Right cardiac atrium (tissue), 5 donors: ENCODE measurements at regions not wholly inside any gene's neighbourhood (a gene's known extent, or its start where the extent isn't known, plus 50 kb on each side); places are given as distances from the start of the nearest gene placed in this dataset.
"Not testable (repeated sequence)": the region's sequence is repeated elsewhere in the genome, so short reads cannot be mapped to it uniquely, and the experiment has no call there.

Source experiments
- ATAC-seq, 2 donors: fragments of 200-7000 bp; cut with Tn5 transposase; one replicate each; pipeline versions ENCODE4 v1.8.0 to v1.9.1; 2020; ENCODE audit warnings: moderate library complexity in 2 of 2, mild to moderate bottlenecking in 1 of 2
- DNase-seq, 3 donors: peaks; one replicate each; pipeline ENCODE4 v3.0.0-alpha.2; 2020
- H3K27ac ChIP-seq: one replicate; pipeline ENCODE4 v1.5.1; 2013; ENCODE audit warnings: mild to moderate bottlenecking, low read length, control low read depth, moderate library complexity
- H3K27me3 ChIP-seq: one replicate; pipeline ENCODE4 v1.6.1; 2013; ENCODE audit not compliant: control insufficient read depth, insufficient read depth
- H3K4me1 ChIP-seq: one replicate; pipeline ENCODE4 v1.6.1; 2013; ENCODE audit warnings: low read length; ENCODE audit not compliant: control insufficient read depth, insufficient read depth
- H3K4me3 ChIP-seq: one replicate; pipeline ENCODE4 v1.5.1; 2013; ENCODE audit warnings: low read length, control low read depth
- H3K9me3 ChIP-seq: one replicate; pipeline ENCODE4 v1.6.1; 2013; ENCODE audit warnings: low read length; ENCODE audit not compliant: control insufficient read depth
- WGBS: extraction: QIAGEN DNeasy Blood & Tissue Kit; methylation state at CpG from one replicate; pipeline ENCODE4 v1.1.7; 2013; 5-methylcytosine and 5-hydroxymethylcytosine counted together
- intact Hi-C, 4 donors: fragments of 100-400 bp; cut with DNase I; formaldehyde crosslinking; loops; one replicate each; pipeline versions ENCODE4 v1.11.0 to v1.14.0; 2022 to 2023
- donor health status: healthy with polysubstance abuse.
- donor health status: DM: no; HTN: yes; CAD: no.
- donor health status: DM: no; HTN: no; CAD: no.
- donor health status: DM: no; HTN: yes; CAD: no; lungs with severe emphysema.
- donor health status: DM: yes; HTN: yes; CAD: no.

DNA sequence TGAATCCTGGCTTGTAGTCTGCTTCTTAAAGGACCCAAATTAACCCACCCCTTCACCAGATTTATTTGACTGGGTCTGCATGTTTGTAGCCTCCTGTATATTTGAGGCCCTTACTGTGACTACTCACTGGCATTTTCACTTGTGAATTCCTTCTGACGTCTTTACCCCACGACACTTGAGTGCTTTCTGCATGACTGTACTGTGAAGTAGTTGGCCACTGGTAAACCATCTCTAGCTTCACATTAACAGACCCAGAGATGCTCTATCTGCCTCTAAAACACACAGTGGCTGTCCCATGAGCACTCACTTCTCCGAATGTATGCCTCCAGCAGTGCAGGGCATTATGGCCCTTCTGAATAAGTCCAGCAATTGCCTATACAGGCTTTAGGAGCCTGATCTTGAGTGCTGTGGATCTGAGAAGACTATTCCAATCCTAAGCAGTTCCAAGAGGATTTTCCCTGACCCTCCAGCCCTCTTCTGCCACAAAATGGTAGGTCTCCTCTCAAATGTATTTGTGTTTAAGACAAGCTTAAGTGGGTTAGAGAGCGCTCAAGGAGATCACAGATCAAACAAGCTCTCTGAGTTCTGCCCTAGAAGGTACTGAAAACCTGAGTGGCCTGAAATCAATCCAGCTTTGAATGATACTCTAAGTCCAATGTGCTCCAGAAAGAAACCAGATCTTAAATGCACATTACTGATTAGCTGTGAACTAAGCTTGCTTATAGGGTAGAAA lies 534.7 kb downstream of the RPS29 start:
- Histone ChIP-seq H3K27ac (no peak overlapping the region), H3K27me3 (no peaks in the 10 kb centered on the region), H3K4me3 (no peak overlapping the region), H3K4me1 (no peaks in the 10 kb centered on the region), H3K9me3 (no peaks in the 10 kb centered on the region)
- DNase-seq (no peak), ATAC-seq (no peak)
- intact Hi-C loops, result no loop called here
- 79% methylated on average over 4 of the region's 4 CpGs for WGBS

DNA sequence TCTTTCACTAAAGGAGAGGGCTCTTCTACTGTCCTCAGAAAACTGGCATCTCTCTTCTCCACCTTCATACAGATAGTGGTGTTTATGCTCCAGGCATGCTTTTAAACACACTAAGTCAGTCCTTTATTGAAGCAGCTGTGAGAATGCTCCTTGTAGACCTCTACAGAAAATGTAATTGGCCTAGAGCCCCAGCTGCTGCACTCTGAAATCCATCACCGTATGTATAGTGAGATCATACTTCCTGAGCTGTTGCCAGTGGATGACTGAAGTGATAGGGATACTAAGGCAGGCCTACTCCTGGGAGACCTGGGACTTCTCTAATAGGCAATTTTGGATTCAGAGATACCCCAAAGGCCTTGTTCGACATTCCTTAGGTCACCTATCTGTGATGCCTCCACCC lies 535.4 kb downstream of the RPS29 start:
- no peak for ATAC-seq
- 50% methylated on average over 2 of the region's 2 CpGs for WGBS

GRCh38 chr14:49049711-49050110 lies 536.5 kb downstream of the RPS29 start:
- Histone ChIP-seq H3K4me3 (no peak overlapping the region), H3K27me3 (no peaks in the 10 kb centered on the region), H3K4me1 (no peaks in the 10 kb centered on the region), H3K9me3 (no peaks in the 10 kb centered on the region), H3K27ac (no peak overlapping the region)
- intact Hi-C loops, result no loop called here
- DNase-seq, result no peak
- no peak for ATAC-seq

More for the DNA sequence above, 535.4 kb downstream of the RPS29 start:
- no peak for DNase-seq
- no peaks in the 10 kb centered on the region for H3K27me3 ChIP-seq
- no peak overlapping the region for H3K4me3 ChIP-seq
- H3K27ac ChIP-seq, result no peak overlapping the region
- H3K9me3 ChIP-seq, result no peaks in the 10 kb centered on the region
- H3K4me1 ChIP-seq, result no peaks in the 10 kb centered on the region
- intact Hi-C loops, result no loop called here

DNA sequence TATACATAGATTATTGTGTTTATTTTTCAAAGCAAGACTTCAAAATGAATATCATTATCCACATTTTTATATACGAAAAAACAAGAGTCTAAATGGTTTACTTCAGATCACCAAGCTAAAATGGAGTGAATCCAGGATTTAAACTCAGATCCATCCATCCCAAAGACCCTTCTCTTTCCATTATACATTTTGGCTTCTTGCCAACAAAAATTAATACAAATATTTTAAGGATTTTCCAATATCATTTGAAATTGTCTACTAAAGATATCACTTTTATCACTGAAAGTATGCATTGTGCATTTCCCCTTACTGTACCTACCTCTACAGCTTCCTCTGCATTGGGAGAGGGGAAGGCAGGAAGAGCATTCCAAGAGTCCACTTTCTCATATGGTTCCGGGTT lies 541.2 kb downstream of the RPS29 start:
- Histone ChIP-seq H3K27me3 (no peaks in the 10 kb centered on the region), H3K27ac (no peak overlapping the region), H3K9me3 (no peaks in the 10 kb centered on the region), H3K4me1 (no peaks in the 10 kb centered on the region), H3K4me3 (no peak overlapping the region)
- WGBS, result 84% methylated on average over 2 of the region's 2 CpGs
- intact Hi-C loops, result no loop called here
- ATAC-seq (no peak), DNase-seq (no peak)

DNA sequence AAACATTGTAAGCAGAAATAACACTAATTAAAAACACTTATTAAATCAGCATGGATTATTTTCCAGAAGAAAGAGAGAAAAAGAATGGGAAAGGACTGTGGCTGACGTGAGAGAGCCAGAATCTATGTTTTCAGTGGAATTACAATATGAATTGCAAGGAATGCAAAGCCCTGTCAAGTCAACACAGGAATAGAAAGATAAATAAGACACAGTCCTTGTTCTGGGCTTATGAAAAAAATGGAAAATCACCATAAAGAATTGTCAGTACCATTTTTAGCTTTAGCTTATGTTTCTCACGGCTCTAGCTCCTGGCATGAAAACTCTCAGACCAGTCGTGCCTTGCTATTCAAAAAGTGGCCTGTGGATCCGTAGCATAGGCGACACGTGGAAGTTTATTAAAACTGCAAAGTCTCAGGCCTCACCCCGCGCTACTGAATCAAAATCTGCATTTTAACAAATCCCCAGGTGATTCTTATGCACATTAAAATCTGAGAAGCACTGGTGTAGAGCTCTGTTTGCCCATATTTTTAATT lies 549.1 kb downstream of the RPS29 start:
- H3K27ac ChIP-seq, result no peak overlapping the region
- no peaks in the 10 kb centered on the region for H3K9me3 ChIP-seq
- no peak overlapping the region for H3K4me3 ChIP-seq
- ATAC-seq (no peak), DNase-seq (no peak)
- WGBS, result 68% methylated on average over 8 of the region's 8 CpGs
- intact Hi-C loops, result no loop called here
- no peaks in the 10 kb centered on the region for H3K27me3 ChIP-seq
- no peaks in the 10 kb centered on the region for H3K4me1 ChIP-seq

DNA sequence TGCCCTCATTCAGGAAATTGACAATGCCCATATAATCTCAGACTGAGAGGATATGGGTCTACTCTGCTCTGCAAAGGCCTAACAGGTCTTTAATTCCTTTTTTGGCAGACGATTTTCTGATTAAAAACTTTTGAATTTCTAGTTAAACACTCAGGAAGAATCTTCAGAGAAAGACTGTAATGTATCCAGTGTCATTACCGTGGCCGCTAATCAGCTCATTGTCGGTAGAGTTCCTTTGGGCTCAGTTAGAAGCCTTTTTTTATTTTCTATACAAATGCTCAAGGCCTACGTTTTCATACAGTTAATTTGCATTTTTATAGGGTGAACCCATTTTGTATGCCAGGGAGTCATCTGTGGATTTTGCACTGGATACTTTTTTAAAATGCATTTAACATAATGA lies 549.9 kb downstream of the RPS29 start:
- no peak for DNase-seq
- Histone ChIP-seq H3K9me3 (no peaks in the 10 kb centered on the region), H3K27me3 (no peaks in the 10 kb centered on the region), H3K4me1 (no peaks in the 10 kb centered on the region), H3K27ac (no peak overlapping the region), H3K4me3 (no peak overlapping the region)
- intact Hi-C loops, result no loop called here
- 77% methylated on average over 5 of the region's 5 CpGs for WGBS
- ATAC-seq, result no peak

GRCh38 chr14:49033131-49033530 lies 553.0 kb downstream of the RPS29 start:
- Histone ChIP-seq H3K9me3 (no peaks in the 10 kb centered on the region), H3K27me3 (no peaks in the 10 kb centered on the region), H3K27ac (no peak overlapping the region), H3K4me3 (no peak overlapping the region), H3K4me1 (no peaks in the 10 kb centered on the region)
- no peak for ATAC-seq
- WGBS, result 93% methylated on average over 8 of the region's 8 CpGs
- DNase-seq, result no peak
- intact Hi-C loops, result no loop called here

DNA sequence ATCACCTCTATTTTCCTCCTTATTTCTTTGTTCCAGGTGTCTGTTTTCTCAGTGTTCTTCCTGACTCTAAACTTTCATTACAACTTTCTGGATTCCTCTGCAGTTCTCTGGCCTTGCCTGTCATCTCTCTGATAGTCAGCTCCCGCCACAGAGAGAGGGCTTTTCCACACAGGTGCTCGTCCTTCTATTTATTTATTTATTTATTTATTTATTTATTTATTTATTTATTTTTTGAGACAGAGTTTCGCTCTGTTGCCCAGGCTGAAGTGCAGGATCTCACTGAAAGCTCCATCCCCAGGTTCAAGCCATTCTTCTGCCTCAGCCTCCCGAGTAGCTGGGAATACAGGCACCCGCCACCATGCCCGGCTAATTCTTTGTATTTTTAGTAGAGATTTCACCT lies 554.5 kb downstream of the RPS29 start:
- WGBS, result 86% methylated on average over 6 of the region's 6 CpGs
- H3K4me3 ChIP-seq, ATAC-seq, DNase-seq, H3K27me3 ChIP-seq, H3K9me3 ChIP-seq, H3K4me1 ChIP-seq, H3K27ac ChIP-seq, intact Hi-C loops: not testable (repeated sequence)

GRCh38 chr14:49019467-49020115 lies 566.6 kb downstream of the RPS29 start:
- no peaks in the 10 kb centered on the region for H3K4me1 ChIP-seq
- no peak for ATAC-seq
- no peak overlapping the region for H3K4me3 ChIP-seq
- H3K9me3 ChIP-seq, result no peaks in the 10 kb centered on the region
- no peak for DNase-seq
- H3K27ac ChIP-seq, result no peak overlapping the region
- no peaks in the 10 kb centered on the region for H3K27me3 ChIP-seq
- intact Hi-C loops, result no loop called here
- 37% methylated on average over 1 of the region's 1 CpG for WGBS

DNA sequence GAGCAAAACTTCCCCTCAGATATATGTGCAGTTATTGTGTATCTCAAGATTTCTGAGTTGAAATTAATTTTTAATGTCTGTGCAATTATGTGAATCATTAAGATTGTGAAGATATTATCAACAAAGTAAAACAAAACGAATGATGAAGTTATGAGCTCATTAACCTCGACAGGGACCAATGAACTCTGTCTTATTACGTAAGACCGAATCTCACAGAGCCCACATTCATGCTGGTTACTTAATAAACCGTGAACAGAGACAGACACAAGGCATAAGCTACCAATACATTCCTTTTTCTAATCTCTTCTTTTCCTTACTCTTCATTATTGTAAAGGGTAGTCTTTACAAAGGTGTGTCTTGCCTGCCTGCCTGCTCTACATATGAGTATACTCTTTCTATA lies 568.7 kb downstream of the RPS29 start:
- no peak for DNase-seq
- no peak overlapping the region for H3K4me3 ChIP-seq
- intact Hi-C loops, result no loop called here
- no peak overlapping the region for H3K27ac ChIP-seq
- 76% methylated on average over 5 of the region's 5 CpGs for WGBS
- ATAC-seq, result no peak
- no peaks in the 10 kb centered on the region for H3K4me1 ChIP-seq
- H3K9me3 ChIP-seq, result no peaks in the 10 kb centered on the region
- no peaks in the 10 kb centered on the region for H3K27me3 ChIP-seq

GRCh38 chr14:49016381-49016780 lies 569.8 kb downstream of the RPS29 start:
- no peaks in the 10 kb centered on the region for H3K4me1 ChIP-seq
- 76% methylated on average over 2 of the region's 2 CpGs for WGBS
- no peaks in the 10 kb centered on the region for H3K9me3 ChIP-seq
- H3K27ac ChIP-seq, result no peak overlapping the region
- ATAC-seq (no peak), DNase-seq (no peak)
- H3K4me3 ChIP-seq, result no peak overlapping the region
- intact Hi-C loops, result no loop called here
- no peaks in the 10 kb centered on the region for H3K27me3 ChIP-seq
